ENCODE measurements at regions not wholly inside any gene's neighbourhood (a gene's known extent, or its start where the extent isn't known, plus 50 kb on each side); places are given as distances from the start of the nearest gene placed in this dataset.

GRCh38 chr6:131450861-131451260, 122.2 kb upstream of the ARG1 start:
- Histone ChIP-seq H3K4me1 (ENCODE audit: control insufficient read depth in 2 of 2, insufficient read depth in 2 of 2, low read length in 2 of 2) (no peaks in the 10 kb centered on the region), H3K4me2 (replicated peaks; ENCODE audit: low read depth, low read length, poor library complexity, severe bottlenecking) (no peak overlapping the region), H2AFZ (ENCODE audit: insufficient read depth, low read depth, low read length, poor library complexity, severe bottlenecking) (no peak overlapping the region), H4K20me1 (ENCODE audit: control insufficient read depth, insufficient read depth, low read length, poor library complexity, severe bottlenecking) (no peaks in the 10 kb centered on the region), H3K27me3 (replicated peaks in 1 of 4; ENCODE audit: control extremely low read depth in 1 of 4, control insufficient read depth in 3 of 4, insufficient read depth in 4 of 4, low read length in 3 of 4) (no peaks in the 10 kb centered on the region), H3K79me2 (ENCODE audit: control insufficient read depth, insufficient read depth, low read length) (no peaks in the 10 kb centered on the region), H3K36me3 (replicated peaks in 1 of 2; ENCODE audit: control extremely low read depth in 1 of 2, control insufficient read depth in 1 of 2, extremely low read depth in 1 of 2, insufficient read depth in 2 of 2, low read length in 1 of 2) (no peaks in the 10 kb centered on the region), H3K27ac (ENCODE audit: low read length in 2 of 2) (no peak overlapping the region), H3K9ac (ENCODE audit: low read length) (no peak overlapping the region), H3K4me3 (ENCODE audit: control extremely low read depth in 1 of 5, extremely low read depth in 1 of 5, insufficient read depth in 1 of 5, low read depth in 2 of 5, low read length in 4 of 5) (no peak overlapping the region), H3K9me3 (ENCODE audit: control extremely low read depth in 1 of 3, control insufficient read depth in 2 of 3, insufficient read depth in 1 of 3, low read length in 2 of 3) (no peaks in the 10 kb centered on the region)
- peaks cover 4% of the 10 kb centered on the region for H3K27me3 Mint-ChIP-seq
- ATAC-seq (ENCODE audit: low read depth) (no peak), DNase-seq (no peak)
- no peak overlapping the region for H3K27ac Mint-ChIP-seq
- H3K9me3 Mint-ChIP-seq (ENCODE audit: insufficient read depth), result no peaks in the 10 kb centered on the region
- no peak for TF ChIP-seq CTCF (IDR thresholded peaks at IDR 0.05)
- H3K4me3 Mint-ChIP-seq, result no peak overlapping the region
- intact Hi-C loops (cut with micrococcal nuclease), result no loop called here
- CTCF ChIA-PET, result no interaction called here
- no CpG with 5 or more reads among the region's 4 CpGs for WGBS (ENCODE audit: insufficient coverage)
- POLR2A ChIA-PET, result no interaction called here
- H3K4me1 Mint-ChIP-seq, result no peaks in the 10 kb centered on the region

GRCh38 chr6:131451321-131452144, 121.5 kb upstream of the ARG1 start:
- intact Hi-C loops (cut with micrococcal nuclease), result no loop called here
- H3K27me3 ChIP-seq (replicated peaks in 1 of 4; ENCODE audit: control extremely low read depth in 1 of 4, control insufficient read depth in 3 of 4, insufficient read depth in 4 of 4, low read length in 3 of 4), result no peaks in the 10 kb centered on the region
- no peak overlapping the region for H3K9ac ChIP-seq (ENCODE audit: low read length)
- no peak for DNase-seq
- no peaks in the 10 kb centered on the region for H3K36me3 ChIP-seq (replicated peaks in 1 of 2; ENCODE audit: control extremely low read depth in 1 of 2, control insufficient read depth in 1 of 2, extremely low read depth in 1 of 2, insufficient read depth in 2 of 2, low read length in 1 of 2)
- no peaks in the 10 kb centered on the region for H4K20me1 ChIP-seq (ENCODE audit: control insufficient read depth, insufficient read depth, low read length, poor library complexity, severe bottlenecking)
- H2AFZ ChIP-seq (ENCODE audit: insufficient read depth, low read depth, low read length, poor library complexity, severe bottlenecking), result no peak overlapping the region
- ChIA-PET CTCF (no interaction called here), POLR2A (no interaction called here)
- no peaks in the 10 kb centered on the region for H3K79me2 ChIP-seq (ENCODE audit: control insufficient read depth, insufficient read depth, low read length)
- no peak overlapping the region for H3K4me2 ChIP-seq (replicated peaks; ENCODE audit: low read depth, low read length, poor library complexity, severe bottlenecking)
- 70% methylated on average over 2 of the region's 4 CpGs for WGBS (ENCODE audit: insufficient coverage)
- no peaks in the 10 kb centered on the region for H3K4me1 ChIP-seq (ENCODE audit: control insufficient read depth in 2 of 2, insufficient read depth in 2 of 2, low read length in 2 of 2)
- TF ChIP-seq EZH2 (IDR thresholded peaks at IDR 0.05; ENCODE audit: borderline replicate concordance, insufficient read depth, low read depth, low read length, poor library complexity, severe bottlenecking), result no peak
- no peak for TF ChIP-seq CTCF (IDR thresholded peaks at IDR 0.05)
- no peak overlapping the region for H3K27ac ChIP-seq (ENCODE audit: low read length in 2 of 2)
- no peak overlapping the region for H3K4me3 ChIP-seq (ENCODE audit: control extremely low read depth in 1 of 5, extremely low read depth in 1 of 5, insufficient read depth in 1 of 5, low read depth in 2 of 5, low read length in 4 of 5)
- Mint-ChIP-seq H3K27ac (no peak overlapping the region), H3K4me3 (no peak overlapping the region), H3K9me3 (ENCODE audit: insufficient read depth) (no peaks in the 10 kb centered on the region), H3K4me1 (no peaks in the 10 kb centered on the region), H3K27me3 (peaks cover 4% of the 10 kb centered on the region)
- no peak for ATAC-seq (ENCODE audit: low read depth)
- H3K9me3 ChIP-seq (ENCODE audit: control extremely low read depth in 1 of 3, control insufficient read depth in 2 of 3, insufficient read depth in 1 of 3, low read length in 2 of 3), result no peaks in the 10 kb centered on the region

All from B cell (primary cell).